Upper lobe of left lung (tissue), 4 donors: ENCODE measurements at regions not wholly inside any gene's neighbourhood (a gene's known extent, or its start where the extent isn't known, plus 50 kb on each side); places are given as distances from the start of the nearest gene placed in this dataset.
"Not testable (repeated sequence)": the region's sequence is repeated elsewhere in the genome, so short reads cannot be mapped to it uniquely, and the experiment has no call there.

Source experiments
- CTCF ChIP-seq, 6 experiments: fragments of 450-650 bp in 4 of 6; fragments of 200-600 bp in 2 of 6; sonication (generic) in 2 of 6; IDR thresholded peaks; one replicate each; pipeline ENCODE4 v1.5.1; 2016 to 2019; ENCODE audit warnings: antibody characterized with exemption in 6 of 6
- EP300 ChIP-seq, 4 donors: sonication (generic); formaldehyde crosslinking; IDR thresholded peaks; one replicate each; pipeline ENCODE4 v1.5.1; 2017; ENCODE audit warnings: antibody characterized with exemption in 4 of 4, control low read depth in 2 of 4
- POLR2A ChIP-seq, 4 donors: fragments of 450-650 bp; IDR thresholded peaks; one replicate each; pipeline ENCODE4 v1.5.1; 2016 to 2017; ENCODE audit warnings: antibody characterized with exemption in 4 of 4, mild to moderate bottlenecking in 2 of 4
- POLR2AphosphoS5 ChIP-seq, 2 donors: sonication (generic); formaldehyde crosslinking; IDR thresholded peaks; one replicate each; pipeline ENCODE4 v1.5.1; 2017; ENCODE audit warnings: antibody characterized with exemption in 2 of 2

- not testable (repeated sequence) for TF ChIP-seq CTCF, POLR2AphosphoS5, POLR2A, EP300 (IDR thresholded peaks at IDR 0.05)
These were observed 82.6 kb upstream of the PRSS12 start for GRCh38 chr4:118435415-118435814.
